ENCODE measurements at regions not wholly inside any gene's neighbourhood (a gene's known extent, or its start where the extent isn't known, plus 50 kb on each side); places are given as distances from the start of the nearest gene placed in this dataset.

DNA sequence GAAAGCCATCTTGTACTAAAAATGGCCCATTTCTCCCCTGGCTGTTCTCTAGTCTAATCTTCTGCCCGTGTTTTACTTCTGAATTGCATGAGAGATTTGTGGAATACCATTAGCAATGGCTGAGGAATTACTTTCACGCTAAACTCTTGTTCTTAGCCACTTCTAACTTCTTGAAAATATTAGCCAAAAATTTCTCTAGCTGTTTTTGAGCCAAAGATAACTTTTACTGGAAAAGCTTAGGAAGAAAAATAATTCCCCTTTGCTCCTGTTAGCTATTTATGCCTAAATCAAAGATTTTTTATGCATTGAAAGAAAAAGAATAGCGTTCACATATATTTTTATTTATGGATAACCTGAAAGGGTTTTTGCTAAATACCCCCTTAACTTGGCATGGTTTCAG, 287.8 kb downstream of the MTRR start:
- TF ChIP-seq, protein P1, sequence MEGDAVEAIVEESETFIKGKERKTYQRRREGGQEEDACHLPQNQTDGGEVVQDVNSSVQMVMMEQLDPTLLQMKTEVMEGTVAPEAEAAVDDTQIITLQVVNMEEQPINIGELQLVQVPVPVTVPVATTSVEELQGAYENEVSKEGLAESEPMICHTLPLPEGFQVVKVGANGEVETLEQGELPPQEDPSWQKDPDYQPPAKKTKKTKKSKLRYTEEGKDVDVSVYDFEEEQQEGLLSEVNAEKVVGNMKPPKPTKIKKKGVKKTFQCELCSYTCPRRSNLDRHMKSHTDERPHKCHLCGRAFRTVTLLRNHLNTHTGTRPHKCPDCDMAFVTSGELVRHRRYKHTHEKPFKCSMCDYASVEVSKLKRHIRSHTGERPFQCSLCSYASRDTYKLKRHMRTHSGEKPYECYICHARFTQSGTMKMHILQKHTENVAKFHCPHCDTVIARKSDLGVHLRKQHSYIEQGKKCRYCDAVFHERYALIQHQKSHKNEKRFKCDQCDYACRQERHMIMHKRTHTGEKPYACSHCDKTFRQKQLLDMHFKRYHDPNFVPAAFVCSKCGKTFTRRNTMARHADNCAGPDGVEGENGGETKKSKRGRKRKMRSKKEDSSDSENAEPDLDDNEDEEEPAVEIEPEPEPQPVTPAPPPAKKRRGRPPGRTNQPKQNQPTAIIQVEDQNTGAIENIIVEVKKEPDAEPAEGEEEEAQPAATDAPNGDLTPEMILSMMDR (IDR thresholded peaks at IDR 0.05; ENCODE audit: low read length): no peak
- no peak for TF ChIP-seq EZH2 (IDR thresholded peaks at IDR 0.05; ENCODE audit: borderline replicate concordance, low read length)

Measured in OCI-LY1 (cell line).